ENCODE measurements at regions not wholly inside any gene's neighbourhood (a gene's known extent, or its start where the extent isn't known, plus 50 kb on each side); places are given as distances from the start of the nearest gene placed in this dataset.

GRCh38 chr6:166714581-166714980 lies 87.5 kb upstream of the RPS6KA2 start:
- H3K23me2 ChIP-seq (ENCODE audit: insufficient read length, low read depth, low read length, poor library complexity, severe bottlenecking), result no peaks in the 10 kb centered on the region
- H2AFZ ChIP-seq (ENCODE audit: low read length), result no peak overlapping the region
- H3K4ac ChIP-seq (ENCODE audit: low read depth, low read length), result no peak overlapping the region
- no peak overlapping the region for H3K56ac ChIP-seq (ENCODE audit: insufficient read length, low read depth, low read length)
- H3K27me3 ChIP-seq (ENCODE audit: insufficient read depth, low read length), result no peaks in the 10 kb centered on the region
- no peak overlapping the region for H3K4me3 Mint-ChIP-seq
- peaks cover 0 to 3% of the 10 kb centered on the region in 2 experiments; a peak in 1 of 5 replicates for H3K9me3 Mint-ChIP-seq
- H4K5ac ChIP-seq (ENCODE audit: insufficient read length, low read depth, low read length), result no peak overlapping the region
- TF ChIP-seq, protein P1, sequence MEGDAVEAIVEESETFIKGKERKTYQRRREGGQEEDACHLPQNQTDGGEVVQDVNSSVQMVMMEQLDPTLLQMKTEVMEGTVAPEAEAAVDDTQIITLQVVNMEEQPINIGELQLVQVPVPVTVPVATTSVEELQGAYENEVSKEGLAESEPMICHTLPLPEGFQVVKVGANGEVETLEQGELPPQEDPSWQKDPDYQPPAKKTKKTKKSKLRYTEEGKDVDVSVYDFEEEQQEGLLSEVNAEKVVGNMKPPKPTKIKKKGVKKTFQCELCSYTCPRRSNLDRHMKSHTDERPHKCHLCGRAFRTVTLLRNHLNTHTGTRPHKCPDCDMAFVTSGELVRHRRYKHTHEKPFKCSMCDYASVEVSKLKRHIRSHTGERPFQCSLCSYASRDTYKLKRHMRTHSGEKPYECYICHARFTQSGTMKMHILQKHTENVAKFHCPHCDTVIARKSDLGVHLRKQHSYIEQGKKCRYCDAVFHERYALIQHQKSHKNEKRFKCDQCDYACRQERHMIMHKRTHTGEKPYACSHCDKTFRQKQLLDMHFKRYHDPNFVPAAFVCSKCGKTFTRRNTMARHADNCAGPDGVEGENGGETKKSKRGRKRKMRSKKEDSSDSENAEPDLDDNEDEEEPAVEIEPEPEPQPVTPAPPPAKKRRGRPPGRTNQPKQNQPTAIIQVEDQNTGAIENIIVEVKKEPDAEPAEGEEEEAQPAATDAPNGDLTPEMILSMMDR (conservative IDR thresholded peaks at IDR 0.05), result no peak
- no peak overlapping the region for H2BK15ac ChIP-seq (ENCODE audit: low read depth, low read length)
- H3K9ac ChIP-seq (ENCODE audit: extremely low read depth, insufficient read length, low read length), result no peak overlapping the region
- peaks cover 7 to 12% of the 10 kb centered on the region in 2 experiments for H3K4me1 Mint-ChIP-seq
- no peak overlapping the region for H3K4me2 ChIP-seq (ENCODE audit: insufficient read depth, insufficient read length, low read length)
- no peak overlapping the region for H2AK5ac ChIP-seq (ENCODE audit: insufficient read length, low read length)
- no peak overlapping the region for H2BK20ac ChIP-seq (ENCODE audit: low read depth, low read length, poor library complexity, severe bottlenecking)
- H3K79me1 ChIP-seq (ENCODE audit: insufficient read depth, low read depth, low read length, poor library complexity, severe bottlenecking), result no peaks in the 10 kb centered on the region
- no peak overlapping the region for H2BK120ac ChIP-seq (ENCODE audit: low read depth, low read length, poor library complexity, severe bottlenecking)
- H4K91ac ChIP-seq (ENCODE audit: insufficient read length, low read depth, low read length), result no peak overlapping the region
- no peak overlapping the region for H2BK12ac ChIP-seq (ENCODE audit: insufficient read length, low read depth, low read length)
- H3T11ph ChIP-seq (ENCODE audit: low read length), result no peak overlapping the region
- H4K20me1 ChIP-seq (ENCODE audit: control insufficient read depth, insufficient read depth, insufficient read length), result no peaks in the 10 kb centered on the region
- peaks cover 25% of the 10 kb centered on the region for H3K27me3 Mint-ChIP-seq (ENCODE audit: low read depth)
- no peak overlapping the region for H3K14ac ChIP-seq (ENCODE audit: insufficient read depth, low read length)
- no peak overlapping the region for H3K23ac ChIP-seq (ENCODE audit: insufficient read length, low read depth, low read length)
- no CpG with 5 or more reads among the region's 10 CpGs for WGBS (ENCODE audit: extremely low coverage, insufficient read length, low lambda C conversion rate)
- no peaks in the 10 kb centered on the region for H3K9me3 ChIP-seq (ENCODE audit: control insufficient read depth, low read depth, low read length)
- no peaks in the 10 kb centered on the region for H3K4me1 ChIP-seq (ENCODE audit: insufficient read depth, low read length)
- no peaks in the 10 kb centered on the region for H3K36me3 Mint-ChIP-seq (ENCODE audit: insufficient read depth in 1 of 3, low read depth in 3 of 3)
- DNase-seq, result no peak
- H3K27ac ChIP-seq (ENCODE audit: insufficient read length, low read depth, low read length), result no peak overlapping the region
- H3K18ac ChIP-seq (ENCODE audit: insufficient read length, low read depth, low read length), result no peak overlapping the region
- no peak overlapping the region for H2BK5ac ChIP-seq (ENCODE audit: insufficient read length, low read length)
- H4K8ac ChIP-seq (replicated peaks; ENCODE audit: insufficient read length, low read depth, low read length), result no peak overlapping the region
- no peak overlapping the region for H3K27ac Mint-ChIP-seq
- H3K79me2 ChIP-seq (ENCODE audit: insufficient read depth, low read length), result no peaks in the 10 kb centered on the region

Measured in H9 (cell line).